GM19372 (cell line): ENCODE measurements at regions not wholly inside any gene's neighbourhood (a gene's known extent, or its start where the extent isn't known, plus 50 kb on each side); places are given as distances from the start of the nearest gene placed in this dataset.
"Not testable (repeated sequence)": the region's sequence is repeated elsewhere in the genome, so short reads cannot be mapped to it uniquely, and the experiment has no call there.

Experiments
- ATAC-seq: cut with Tn5 transposase; IDR thresholded peaks from one replicate; pipeline ENCODE4 v1.9.1; 2021; ENCODE audit warnings: mild to moderate bottlenecking, low read depth, moderate library complexity; ENCODE audit not compliant: unreplicated experiment

- not testable (repeated sequence) for ATAC-seq
Measured at GRCh38 chr6:134537765-134538164, 219.9 kb upstream of the SGK1 start.

GRCh38 chr6:134537146-134537555 lies 219.2 kb upstream of the SGK1 start:
- ATAC-seq = no peak

GRCh38 chr6:134535831-134536230 lies 217.9 kb upstream of the SGK1 start:
- no peak for ATAC-seq

GRCh38 chr6:134534708-134535149 lies 216.8 kb upstream of the SGK1 start:
- no peak for ATAC-seq

GRCh38 chr6:134533991-134534390 lies 216.1 kb upstream of the SGK1 start:
- ATAC-seq = no peak

- no peak for ATAC-seq
Measured at GRCh38 chr6:134532694-134533624, 215.0 kb upstream of the SGK1 start.

GRCh38 chr6:134531611-134532010 lies 213.7 kb upstream of the SGK1 start:
- no peak for ATAC-seq

GRCh38 chr6:134531188-134531551 lies 213.3 kb upstream of the SGK1 start:
- no peak for ATAC-seq

- no peak for ATAC-seq
Measured at GRCh38 chr6:134529921-134530320, 212.0 kb upstream of the SGK1 start.

GRCh38 chr6:134529305-134529704 lies 211.4 kb upstream of the SGK1 start:
- ATAC-seq = no peak

- no peak for ATAC-seq
Measured at GRCh38 chr6:134527108-134527787, 209.3 kb upstream of the SGK1 start.

GRCh38 chr6:134525190-134525868 lies 207.4 kb upstream of the SGK1 start:
- ATAC-seq = no peak

GRCh38 chr6:134523903-134524650 lies 206.2 kb upstream of the SGK1 start:
- ATAC-seq = no peak

- ATAC-seq = no peak
Measured at GRCh38 chr6:134523051-134523450, 205.1 kb upstream of the SGK1 start.

GRCh38 chr6:134521116-134521501 lies 203.2 kb upstream of the SGK1 start:
- ATAC-seq = no peak

GRCh38 chr6:134520181-134521115 lies 202.5 kb upstream of the SGK1 start:
- ATAC-seq = no peak

- ATAC-seq = no peak
Measured at GRCh38 chr6:134519465-134519864, 201.6 kb upstream of the SGK1 start.

GRCh38 chr6:134517868-134518267 lies 200.0 kb upstream of the SGK1 start:
- ATAC-seq = no peak

GRCh38 chr6:134517145-134517658 lies 199.3 kb upstream of the SGK1 start:
- ATAC-seq = no peak
